B cell (primary cell): ENCODE measurements at regions not wholly inside any gene's neighbourhood (a gene's known extent, or its start where the extent isn't known, plus 50 kb on each side); places are given as distances from the start of the nearest gene placed in this dataset.

Source experiments
- ATAC-seq: fragments of 200-7000 bp; cut with Tn5 transposase; one replicate; pipeline ENCODE4 v1.10.0; 2021; ENCODE audit warnings: low read depth, mild to moderate bottlenecking, moderate number of reproducible peaks, moderate library complexity
- CTCF ChIA-PET: fragments of 350-600 bp; sonication (Branson Sonifier 250); formaldehyde crosslinking; loops from one replicate; lab custom pipeline; 2021; ENCODE audit warnings: antibody characterized with exemption, inconsistent platforms; lab: Charles Lee
- POLR2A ChIA-PET: fragments of 350-600 bp; sonication (Branson Sonifier 250); formaldehyde crosslinking; loops from one replicate; lab custom pipeline; 2021; ENCODE audit warnings: antibody characterized with exemption; lab: Charles Lee
- DNase-seq: peaks from one replicate; pipeline ENCODE4 v3.0.0; 2013
- H2AFZ ChIP-seq: 2 replicates; pipeline ENCODE4 v1.6.1; 2012; ENCODE audit warnings: mild to moderate bottlenecking, low read depth, low read length; ENCODE audit not compliant: insufficient read depth, poor library complexity, severe bottlenecking
- H3K27ac ChIP-seq, 2 donors: 1 replicate in 1 of 2; 2 replicates in 1 of 2; pipeline ENCODE4 v1.5.1; 2012 to 2013; ENCODE audit warnings: low read length in 2 of 2, mild to moderate bottlenecking in 2 of 2, moderate library complexity in 1 of 2
- H3K27me3 ChIP-seq, 4 experiments: fragments of 200-600 bp in 1 of 4; sonication (generic) in 1 of 4; replicated peaks in 1 of 4; 1 replicate in 2 of 4; 2 replicates in 2 of 4; pipeline versions ENCODE4 v1.6.1 to v1.7.0; 2013 to 2016; ENCODE audit warnings: low read length in 3 of 4, mild to moderate bottlenecking in 2 of 4, mixed read lengths in 1 of 4, moderate library complexity in 1 of 4; ENCODE audit not compliant: insufficient read depth in 4 of 4, control insufficient read depth in 3 of 4; ENCODE audit errors: control extremely low read depth in 1 of 4
- H3K36me3 ChIP-seq, 2 experiments: replicated peaks in 1 of 2; 1 replicate in 1 of 2; 2 replicates in 1 of 2; pipeline versions ENCODE4 v1.6.1 to v1.7.1; 2013; ENCODE audit warnings: low read length in 1 of 2; ENCODE audit not compliant: insufficient read depth in 2 of 2, control insufficient read depth in 1 of 2; ENCODE audit errors: control extremely low read depth in 1 of 2, extremely low read depth in 1 of 2
- H3K4me1 ChIP-seq, 2 donors: fragments of 200-600 bp in 1 of 2; sonication (generic) in 1 of 2; 1 replicate in 1 of 2; 2 replicates in 1 of 2; pipeline versions ENCODE4 v1.5.1 to v1.6.1; 2013 to 2017; ENCODE audit warnings: low read length in 2 of 2; ENCODE audit not compliant: control insufficient read depth in 2 of 2, insufficient read depth in 2 of 2
- H3K4me2 ChIP-seq: replicated peaks from 2 replicates; pipeline ENCODE3; 2012; ENCODE audit warnings: mild to moderate bottlenecking, low read depth, low read length; ENCODE audit not compliant: poor library complexity, severe bottlenecking
- H3K4me3 ChIP-seq, 5 experiments: fragments of 200-600 bp in 1 of 5; sonication (generic) in 1 of 5; 1 replicate in 3 of 5; 2 replicates in 2 of 5; pipeline versions ENCODE4 v1.5.1 to v1.7.0; 2011 to 2016; ENCODE audit warnings: low read length in 4 of 5, mild to moderate bottlenecking in 4 of 5, low read depth in 2 of 5, control low read depth in 1 of 5, moderate library complexity in 1 of 5; ENCODE audit not compliant: insufficient read depth in 1 of 5; ENCODE audit errors: control extremely low read depth in 1 of 5, extremely low read depth in 1 of 5
- H3K79me2 ChIP-seq: fragments of 200-600 bp; sonication (generic); one replicate; pipeline ENCODE4 v1.6.0; 2016; ENCODE audit warnings: low read length; ENCODE audit not compliant: control insufficient read depth, insufficient read depth
- H3K9ac ChIP-seq: fragments of 200-600 bp; sonication (generic); 2 replicates; pipeline ENCODE4 v1.6.1; 2017; ENCODE audit warnings: mild to moderate bottlenecking, low read length, moderate library complexity
- H3K9me3 ChIP-seq, 3 donors: one replicate each; pipeline versions ENCODE4 v1.6.1 to v1.7.1; 2013; ENCODE audit warnings: low read length in 2 of 3; ENCODE audit not compliant: control insufficient read depth in 2 of 3, insufficient read depth in 1 of 3; ENCODE audit errors: control extremely low read depth in 1 of 3
- H4K20me1 ChIP-seq: 2 replicates; pipeline ENCODE4 v1.6.0; 2012; ENCODE audit warnings: mild to moderate bottlenecking, low read length; ENCODE audit not compliant: insufficient read depth, control insufficient read depth, poor library complexity, severe bottlenecking
- H3K27ac Mint-ChIP-seq: one replicate; pipeline ENCODE4 v1.8.0; 2021; ENCODE audit warnings: mixed read lengths
- H3K27me3 Mint-ChIP-seq: one replicate; pipeline ENCODE4 v1.8.0; 2021; ENCODE audit warnings: mixed read lengths
- H3K4me1 Mint-ChIP-seq: one replicate; pipeline ENCODE4 v1.8.0; 2021; ENCODE audit warnings: mixed read lengths
- H3K4me3 Mint-ChIP-seq: one replicate; pipeline ENCODE4 v1.8.0; 2021; ENCODE audit warnings: mixed read lengths
- H3K9me3 Mint-ChIP-seq: one replicate; pipeline ENCODE4 v1.8.0; 2022; ENCODE audit warnings: mixed read lengths; ENCODE audit not compliant: insufficient read depth
- EZH2 ChIP-seq: IDR thresholded peaks from 2 replicates; pipeline ENCODE4 v1.6.1; 2012; ENCODE audit warnings: borderline replicate concordance, low read depth, mild to moderate bottlenecking, moderate library complexity, low read length; ENCODE audit not compliant: insufficient read depth, poor library complexity, severe bottlenecking
- WGBS: methylation state at CpG from one replicate; pipeline ENCODE4 v1.1.5; 2013; ENCODE audit warnings: missing lambda C conversion rate; ENCODE audit not compliant: insufficient coverage; 5-methylcytosine and 5-hydroxymethylcytosine counted together
- intact Hi-C: fragments of 100-400 bp; cut with micrococcal nuclease; formaldehyde crosslinking; loops from one replicate; pipeline ENCODE4 v1.10.0; 2022
- TF ChIP-seq, protein P1 (sequence below): fragments of 200-600 bp; IDR thresholded peaks from one replicate; pipeline ENCODE4 v1.8.0; 2022; ENCODE audit warnings: antibody characterized with exemption, mild to moderate bottlenecking

- H3K4me3 Mint-ChIP-seq, result no peak overlapping the region
- no peak for DNase-seq
- H3K27ac Mint-ChIP-seq, result no peak overlapping the region
- H3K9me3 ChIP-seq, result peaks cover 0 to 1% (median 0%) of the 10 kb centered on the region in 3 donors
- TF ChIP-seq, protein P1, sequence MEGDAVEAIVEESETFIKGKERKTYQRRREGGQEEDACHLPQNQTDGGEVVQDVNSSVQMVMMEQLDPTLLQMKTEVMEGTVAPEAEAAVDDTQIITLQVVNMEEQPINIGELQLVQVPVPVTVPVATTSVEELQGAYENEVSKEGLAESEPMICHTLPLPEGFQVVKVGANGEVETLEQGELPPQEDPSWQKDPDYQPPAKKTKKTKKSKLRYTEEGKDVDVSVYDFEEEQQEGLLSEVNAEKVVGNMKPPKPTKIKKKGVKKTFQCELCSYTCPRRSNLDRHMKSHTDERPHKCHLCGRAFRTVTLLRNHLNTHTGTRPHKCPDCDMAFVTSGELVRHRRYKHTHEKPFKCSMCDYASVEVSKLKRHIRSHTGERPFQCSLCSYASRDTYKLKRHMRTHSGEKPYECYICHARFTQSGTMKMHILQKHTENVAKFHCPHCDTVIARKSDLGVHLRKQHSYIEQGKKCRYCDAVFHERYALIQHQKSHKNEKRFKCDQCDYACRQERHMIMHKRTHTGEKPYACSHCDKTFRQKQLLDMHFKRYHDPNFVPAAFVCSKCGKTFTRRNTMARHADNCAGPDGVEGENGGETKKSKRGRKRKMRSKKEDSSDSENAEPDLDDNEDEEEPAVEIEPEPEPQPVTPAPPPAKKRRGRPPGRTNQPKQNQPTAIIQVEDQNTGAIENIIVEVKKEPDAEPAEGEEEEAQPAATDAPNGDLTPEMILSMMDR, result no peak
- TF ChIP-seq EZH2, result no peak
- no CpG with 5 or more reads among the region's 4 CpGs for WGBS
- no peak for ATAC-seq
- H3K79me2 ChIP-seq, result no peaks in the 10 kb centered on the region
- CTCF ChIA-PET, result no interaction called here
- H2AFZ ChIP-seq, result no peak overlapping the region
- H3K27me3 Mint-ChIP-seq, result no peaks in the 10 kb centered on the region
- H3K4me3 ChIP-seq, result no peak overlapping the region
- no peaks in the 10 kb centered on the region for H3K9me3 Mint-ChIP-seq
- no peaks in the 10 kb centered on the region for H3K36me3 ChIP-seq
- intact Hi-C loops, result no loop called here
- no peak overlapping the region for H3K9ac ChIP-seq
- no peaks in the 10 kb centered on the region for H4K20me1 ChIP-seq
- H3K27me3 ChIP-seq, result no peaks in the 10 kb centered on the region
- H3K27ac ChIP-seq, result no peak overlapping the region
- POLR2A ChIA-PET, result no interaction called here
- H3K4me2 ChIP-seq, result no peak overlapping the region
- H3K4me1 Mint-ChIP-seq, result no peaks in the 10 kb centered on the region
- no peaks in the 10 kb centered on the region for H3K4me1 ChIP-seq
Measured at GRCh38 chr3:147304756-147305155, 101.6 kb downstream of the ZIC4 start.

DNA sequence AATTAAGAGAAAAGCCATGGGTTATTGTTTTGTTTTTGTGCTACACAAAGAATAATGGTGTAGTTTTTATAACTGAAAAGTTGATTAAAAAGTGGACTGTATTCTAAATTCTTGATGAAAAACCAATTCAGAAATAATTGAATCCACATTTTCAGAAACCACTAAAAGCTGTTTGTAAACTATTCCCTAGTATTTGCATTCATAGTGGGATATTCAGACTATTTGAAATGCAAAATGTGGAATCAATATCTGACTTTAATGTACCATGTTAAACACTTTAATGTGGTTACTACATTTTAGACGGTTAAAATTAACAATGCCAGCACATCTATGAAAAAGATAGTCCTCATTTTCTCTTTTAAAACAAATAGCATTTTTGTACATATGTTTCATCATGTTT, 104.6 kb downstream of the ZIC4 start:
- no peak for ATAC-seq
- Histone ChIP-seq H3K4me2 (no peak overlapping the region), H4K20me1 (no peaks in the 10 kb centered on the region), H3K9ac (no peak overlapping the region), H2AFZ (no peak overlapping the region), H3K4me3 (no peak overlapping the region), H3K9me3 (peaks cover 0 to 1% (median 0%) of the 10 kb centered on the region in 3 donors), H3K36me3 (no peaks in the 10 kb centered on the region), H3K79me2 (no peaks in the 10 kb centered on the region), H3K4me1 (no peaks in the 10 kb centered on the region), H3K27me3 (no peaks in the 10 kb centered on the region), H3K27ac (no peak overlapping the region)
- no peak overlapping the region for H3K4me3 Mint-ChIP-seq
- intact Hi-C loops, result no loop called here
- H3K9me3 Mint-ChIP-seq, result no peaks in the 10 kb centered on the region
- DNase-seq, result no peak
- ChIA-PET CTCF (no interaction called here), POLR2A (no interaction called here)
- no peaks in the 10 kb centered on the region for H3K4me1 Mint-ChIP-seq
- no CpG with 5 or more reads among the region's 1 CpG for WGBS
- no peak overlapping the region for H3K27ac Mint-ChIP-seq
- TF ChIP-seq EZH2, result no peak
- TF ChIP-seq, protein P1, result no peak
- no peaks in the 10 kb centered on the region for H3K27me3 Mint-ChIP-seq
